OCI-LY7 (cell line): ENCODE measurements at regions not wholly inside any gene's neighbourhood (a gene's known extent, or its start where the extent isn't known, plus 50 kb on each side); places are given as distances from the start of the nearest gene placed in this dataset.

ENCODE experiments used
- BruUV-seq: library from RNA; stranded (reverse); fragments of 400-500 nt; replicated peaks from 2 replicates; lab custom pipeline; 2021; lab: Mats Ljungman, UMichigan
- CTCF ChIA-PET: fragments of 300-600 bp; sonication (Branson Sonifier 250); formaldehyde crosslinking; loops from one replicate; lab custom pipeline; 2022; ENCODE audit warnings: antibody characterized with exemption; ENCODE audit not compliant: unreplicated experiment; lab: Charles Lee
- POLR2A ChIA-PET: fragments of 300-600 bp; sonication (Branson Sonifier 250); formaldehyde crosslinking; loops from one replicate; lab custom pipeline; 2022; ENCODE audit warnings: antibody characterized with exemption; lab: Charles Lee
- DNase-seq: peaks from one replicate; pipeline ENCODE4 v3.0.0-alpha.2; 2015; ENCODE audit warnings: low spot score
- H2AFZ ChIP-seq: fragments of 200-600 bp; sonication (generic), shearing (Covaris generic); 2 replicates; pipeline ENCODE4 v1.6.1; 2014; ENCODE audit warnings: mild to moderate bottlenecking, antibody characterized with exemption, low read length, moderate library complexity
- H3K27ac ChIP-seq: fragments of 200-600 bp; sonication (generic); 2 replicates; pipeline ENCODE4 v1.5.1; 2014; ENCODE audit warnings: mixed run types, low read depth, mild to moderate bottlenecking, moderate library complexity, low read length, inconsistent platforms; ENCODE audit not compliant: poor library complexity, severe bottlenecking
- H3K36me3 ChIP-seq: fragments of 200-600 bp; sonication (generic); 2 replicates; pipeline ENCODE4 v1.6.1; 2014; ENCODE audit warnings: mild to moderate bottlenecking, antibody characterized with exemption, low read length, moderate library complexity, mixed read lengths; ENCODE audit not compliant: insufficient read depth
- H3K4me1 ChIP-seq: fragments of 200-600 bp; sonication (generic); 2 replicates; pipeline ENCODE4 v1.5.1; 2014; ENCODE audit warnings: mild to moderate bottlenecking, low read length; ENCODE audit not compliant: insufficient read depth, poor library complexity, severe bottlenecking
- H3K4me2 ChIP-seq: fragments of 200-600 bp; sonication (generic); 2 replicates; pipeline ENCODE4 v1.6.1; 2014; ENCODE audit warnings: mild to moderate bottlenecking, low read length
- H3K4me3 ChIP-seq: fragments of 200-600 bp; sonication (generic); 2 replicates; pipeline ENCODE4 v1.5.1; 2014; ENCODE audit warnings: mild to moderate bottlenecking, low read depth, low read length; ENCODE audit not compliant: poor library complexity, severe bottlenecking
- H3K79me2 ChIP-seq: fragments of 200-600 bp; sonication (generic); 2 replicates; pipeline ENCODE4 v1.6.1; 2016; ENCODE audit warnings: low read depth, mild to moderate bottlenecking, low read length, moderate library complexity, mixed read lengths; ENCODE audit not compliant: insufficient read depth
- H3K9me2 ChIP-seq: fragments of 200-600 bp; sonication (generic); 2 replicates; pipeline ENCODE4 v1.6.1; 2016; ENCODE audit warnings: mild to moderate bottlenecking, low read length, mixed read lengths; ENCODE audit not compliant: insufficient read depth
- H3K9me3 ChIP-seq: fragments of 200-600 bp; sonication (generic); 2 replicates; pipeline ENCODE4 v1.6.1; 2014; ENCODE audit warnings: mild to moderate bottlenecking, mixed run types, low read length, mixed read lengths
- H4K20me1 ChIP-seq: fragments of 200-600 bp; sonication (generic); 2 replicates; pipeline ENCODE4 v1.6.1; 2014; ENCODE audit warnings: mild to moderate bottlenecking, antibody characterized with exemption, low read length, moderate library complexity, mixed read lengths; ENCODE audit not compliant: insufficient read depth
- EZH2phosphoT487 ChIP-seq: fragments of 200-600 bp; sonication (generic); IDR thresholded peaks from 2 replicates; pipeline ENCODE4 v1.6.1; 2018; ENCODE audit warnings: low read depth, borderline replicate concordance, mild to moderate bottlenecking, mixed run types, antibody characterized with exemption, low read length, moderate library complexity, mixed read lengths
- intact Hi-C: fragments of 100-400 bp; cut with micrococcal nuclease; formaldehyde crosslinking; loops from one replicate; pipeline ENCODE4 v1.10.0; 2022; ENCODE audit not compliant: unreplicated experiment
- TF ChIP-seq, protein P1 (sequence below): fragments of 200-600 bp; sonication (generic); conservative IDR thresholded peaks from 2 replicates; pipeline ENCODE4 v1.5.1; 2014; ENCODE audit warnings: mild to moderate bottlenecking, antibody characterized with exemption, low read length, moderate library complexity, mixed read lengths

DNA sequence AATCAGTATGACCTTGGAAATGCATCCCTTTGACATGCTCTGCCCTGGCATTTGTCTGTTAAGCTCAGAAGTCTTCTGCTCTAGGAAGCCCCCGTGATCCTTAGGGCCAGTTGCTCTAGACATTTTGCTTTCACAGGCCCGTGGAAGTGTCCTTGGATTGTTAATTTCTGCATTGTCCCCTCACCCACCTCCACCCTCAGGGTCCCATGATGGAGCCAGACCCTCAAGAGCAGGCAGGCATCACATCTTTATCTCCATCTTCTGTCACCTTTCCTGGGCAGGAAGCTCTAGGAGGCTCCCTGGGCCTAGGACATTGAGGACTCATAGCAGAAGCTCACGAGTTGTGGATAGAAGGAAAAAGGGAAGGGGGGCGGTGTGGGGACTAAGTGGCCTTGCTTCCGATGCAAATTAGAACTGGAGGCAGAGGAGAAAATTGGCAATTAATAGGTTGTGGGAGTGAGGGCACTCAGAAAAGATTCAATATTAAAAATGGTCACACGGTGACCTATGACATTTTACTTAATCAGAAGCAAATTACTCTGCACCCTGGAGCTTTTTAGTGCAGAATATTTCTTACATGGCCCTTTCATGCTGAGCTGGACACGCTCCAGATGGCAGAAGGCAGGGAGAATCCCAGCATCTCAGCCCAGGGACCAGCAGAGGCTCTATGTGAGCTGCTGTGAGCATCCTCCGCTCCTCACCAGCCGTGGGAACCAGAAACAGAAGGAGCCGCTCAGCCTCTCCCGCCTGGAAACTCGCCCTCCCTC, 185.0 kb downstream of the MATN1 start:
- Histone ChIP-seq H3K4me1 (no peaks in the 10 kb centered on the region), H2AFZ (no peak overlapping the region), H3K9me3 (no peaks in the 10 kb centered on the region), H4K20me1 (no peaks in the 10 kb centered on the region), H3K4me2 (no peak overlapping the region), H3K4me3 (no peak overlapping the region), H3K9me2 (no peaks in the 10 kb centered on the region), H3K36me3 (no peaks in the 10 kb centered on the region), H3K79me2 (no peaks in the 10 kb centered on the region), H3K27ac (no peak overlapping the region)
- intact Hi-C loops: no loop called here
- ChIA-PET CTCF (no interaction called here), POLR2A (no interaction called here)
- DNase-seq: no peak
- TF ChIP-seq, protein P1, sequence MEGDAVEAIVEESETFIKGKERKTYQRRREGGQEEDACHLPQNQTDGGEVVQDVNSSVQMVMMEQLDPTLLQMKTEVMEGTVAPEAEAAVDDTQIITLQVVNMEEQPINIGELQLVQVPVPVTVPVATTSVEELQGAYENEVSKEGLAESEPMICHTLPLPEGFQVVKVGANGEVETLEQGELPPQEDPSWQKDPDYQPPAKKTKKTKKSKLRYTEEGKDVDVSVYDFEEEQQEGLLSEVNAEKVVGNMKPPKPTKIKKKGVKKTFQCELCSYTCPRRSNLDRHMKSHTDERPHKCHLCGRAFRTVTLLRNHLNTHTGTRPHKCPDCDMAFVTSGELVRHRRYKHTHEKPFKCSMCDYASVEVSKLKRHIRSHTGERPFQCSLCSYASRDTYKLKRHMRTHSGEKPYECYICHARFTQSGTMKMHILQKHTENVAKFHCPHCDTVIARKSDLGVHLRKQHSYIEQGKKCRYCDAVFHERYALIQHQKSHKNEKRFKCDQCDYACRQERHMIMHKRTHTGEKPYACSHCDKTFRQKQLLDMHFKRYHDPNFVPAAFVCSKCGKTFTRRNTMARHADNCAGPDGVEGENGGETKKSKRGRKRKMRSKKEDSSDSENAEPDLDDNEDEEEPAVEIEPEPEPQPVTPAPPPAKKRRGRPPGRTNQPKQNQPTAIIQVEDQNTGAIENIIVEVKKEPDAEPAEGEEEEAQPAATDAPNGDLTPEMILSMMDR: no peak
- TF ChIP-seq EZH2phosphoT487: no peak
- no TSS peak for BruUV-seq

DNA sequence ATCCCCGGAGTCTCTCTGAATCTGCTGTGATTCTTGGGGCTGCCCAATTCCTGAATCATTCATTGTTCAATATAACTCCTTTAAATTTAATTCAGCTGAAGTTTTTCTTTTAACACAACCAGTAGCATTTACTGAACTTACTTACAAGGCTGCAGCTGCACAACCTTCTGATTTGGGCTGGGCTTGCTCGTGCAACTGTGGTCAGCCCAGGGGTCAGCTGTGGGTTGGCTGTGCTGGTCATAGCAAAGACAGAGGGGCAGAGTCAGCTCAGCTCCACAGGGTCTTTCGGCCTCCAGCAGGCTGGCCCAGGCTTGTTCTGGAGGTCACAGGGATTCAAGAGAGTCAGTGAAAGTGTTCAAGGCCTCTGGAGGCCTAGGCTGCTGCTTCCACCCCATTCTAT, 186.1 kb downstream of the MATN1 start:
- TF ChIP-seq, protein P1: no peak
- TF ChIP-seq EZH2phosphoT487: no peak
- no peak overlapping the region for H2AFZ ChIP-seq
- H3K79me2 ChIP-seq: no peaks in the 10 kb centered on the region
- H3K36me3 ChIP-seq: no peaks in the 10 kb centered on the region
- intact Hi-C loops: no loop called here
- BruUV-seq: no TSS peak
- H4K20me1 ChIP-seq: no peaks in the 10 kb centered on the region
- DNase-seq: no peak
- no peaks in the 10 kb centered on the region for H3K9me2 ChIP-seq
- H3K4me2 ChIP-seq: no peak overlapping the region
- no peak overlapping the region for H3K4me3 ChIP-seq
- no peaks in the 10 kb centered on the region for H3K4me1 ChIP-seq
- POLR2A ChIA-PET: no interaction called here
- no peak overlapping the region for H3K27ac ChIP-seq
- CTCF ChIA-PET: no interaction called here
- H3K9me3 ChIP-seq: no peaks in the 10 kb centered on the region

DNA sequence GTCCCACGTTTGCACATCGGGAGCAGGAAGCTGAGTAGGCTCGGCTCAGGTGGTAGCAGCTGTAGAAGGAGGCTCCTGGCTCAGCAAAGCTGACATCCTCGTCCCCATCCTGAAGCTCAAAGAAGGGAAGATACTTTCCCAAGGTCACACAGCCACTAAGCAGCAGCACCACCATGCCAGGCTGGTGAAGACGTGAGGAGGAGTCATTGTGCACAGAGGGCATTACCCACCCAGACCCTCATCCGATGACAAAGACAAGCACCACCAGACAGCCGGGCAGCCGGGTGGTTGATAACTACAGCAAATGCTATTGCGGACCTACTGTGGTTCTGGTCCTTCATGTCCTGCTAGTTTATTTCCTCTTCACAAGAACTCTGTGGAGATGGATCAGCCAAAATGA, 186.9 kb downstream of the MATN1 start:
- BruUV-seq: no TSS peak
- no peak for TF ChIP-seq EZH2phosphoT487
- TF ChIP-seq, protein P1: no peak
- Histone ChIP-seq H3K79me2 (no peaks in the 10 kb centered on the region), H3K4me3 (no peak overlapping the region), H3K4me2 (no peak overlapping the region), H3K36me3 (no peaks in the 10 kb centered on the region), H3K4me1 (no peaks in the 10 kb centered on the region), H3K27ac (no peak overlapping the region), H4K20me1 (no peaks in the 10 kb centered on the region), H3K9me3 (no peaks in the 10 kb centered on the region), H3K9me2 (no peaks in the 10 kb centered on the region), H2AFZ (no peak overlapping the region)
- no peak for DNase-seq
- intact Hi-C loops: no loop called here
- POLR2A ChIA-PET: no interaction called here
- CTCF ChIA-PET: no interaction called here
